Body of pancreas (tissue), 4 donors: ENCODE measurements at regions not wholly inside any gene's neighbourhood (a gene's known extent, or its start where the extent isn't known, plus 50 kb on each side); places are given as distances from the start of the nearest gene placed in this dataset.

ENCODE experiments used
- ATAC-seq: fragments of 150-250 bp; one replicate; pipeline ENCODE4 v1.9.1; 2016
- DNase-seq, 4 donors: peaks; one replicate each; pipeline ENCODE4 v3.0.0-alpha.2; 2019
- H3K27ac ChIP-seq, 4 donors: fragments of 200-600 bp; sonication (generic); 1 replicate in 3 of 4; 2 replicates in 1 of 4; pipeline versions ENCODE4 v1.5.1 to v1.6.1; 2016 to 2019; ENCODE audit warnings: mild to moderate bottlenecking in 1 of 4, mixed read lengths in 1 of 4, moderate library complexity in 1 of 4
- H3K27me3 ChIP-seq, 2 donors: fragments of 200-600 bp; sonication (generic); one replicate each; pipeline ENCODE4 v1.6.0; 2016; ENCODE audit warnings: mild to moderate bottlenecking in 1 of 2
- H3K36me3 ChIP-seq, 2 donors: fragments of 200-600 bp; sonication (generic); replicated peaks in 1 of 2; 2 replicates each; pipeline ENCODE4 v1.5.1; 2016; ENCODE audit warnings: low read depth in 2 of 2; ENCODE audit not compliant: insufficient read depth in 1 of 2
- H3K4me1 ChIP-seq: fragments of 200-600 bp; sonication (generic); one replicate; pipeline ENCODE4 v1.6.0; 2016
- H3K4me3 ChIP-seq, 2 donors: fragments of 200-600 bp; sonication (generic); 1 replicate in 1 of 2; 2 replicates in 1 of 2; pipeline ENCODE4 v1.5.1; 2016 to 2019
- H3K9me3 ChIP-seq, 3 donors: fragments of 200-600 bp; sonication (generic); 1 replicate in 2 of 3; 2 replicates in 1 of 3; pipeline ENCODE4 v1.5.1; 2016
- CTCF ChIP-seq, 7 experiments: fragments of 450-650 bp in 4 of 7; fragments of 200-600 bp in 3 of 7; sonication (generic) in 3 of 7; IDR thresholded peaks; one replicate each; pipeline ENCODE4 v1.5.1; 2016 to 2019; ENCODE audit warnings: antibody characterized with exemption in 7 of 7
- POLR2A ChIP-seq, 3 donors: fragments of 450-650 bp; IDR thresholded peaks; one replicate each; pipeline ENCODE4 v1.6.1; 2016; ENCODE audit warnings: antibody characterized with exemption in 3 of 3, mild to moderate bottlenecking in 2 of 3
- WGBS, 2 donors: methylation state at CpG; one replicate each; pipeline ENCODE4 v1.1.5; 2017; 5-methylcytosine and 5-hydroxymethylcytosine counted together
- intact Hi-C: fragments of 100-400 bp; cut with DNase I; formaldehyde crosslinking; loops from one replicate; pipeline ENCODE4 v1.15.1; 2023

DNA sequence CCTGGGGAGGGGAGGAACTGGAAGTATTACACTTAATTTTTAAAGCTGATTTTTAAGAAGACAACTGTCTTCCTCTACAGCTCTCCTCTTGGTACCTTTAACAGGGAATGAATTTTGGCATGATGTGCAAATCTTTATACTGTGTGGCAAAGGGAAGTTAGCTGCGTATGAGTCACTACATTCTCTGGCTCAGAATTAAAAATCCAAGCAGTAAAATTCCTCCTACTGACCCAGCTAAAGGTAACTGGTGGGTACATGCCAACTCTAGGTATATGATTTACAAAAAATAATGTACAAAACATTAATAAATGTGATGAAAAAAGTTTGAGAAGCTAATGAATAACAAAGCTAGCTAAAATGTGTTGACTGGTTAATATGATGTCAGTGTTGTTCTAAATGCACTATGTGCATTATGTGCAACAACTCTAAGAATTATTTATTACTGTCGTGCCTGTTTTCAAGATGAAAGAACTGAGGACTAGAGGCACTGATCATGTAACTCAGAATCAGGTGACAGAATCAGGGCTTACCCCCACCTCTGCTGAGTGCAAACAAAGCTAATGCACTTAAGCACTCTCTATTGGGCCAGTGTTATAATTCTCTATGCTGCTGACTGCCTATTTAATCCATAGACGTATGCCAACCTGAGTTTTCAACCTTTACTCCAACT lies 194.7 kb upstream of the CADPS start:
- DNase-seq, result peak in 2 of 4 donors; percentile 8 to 9
- Histone ChIP-seq H3K4me3 (no peak overlapping the region), H3K9me3 (no peaks in the 10 kb centered on the region), H3K36me3 (no peaks in the 10 kb centered on the region), H3K27ac (peak overlapping the region in 3 of 4 donors; percentile 50 to 60 (median 52)), H3K27me3 (no peaks in the 10 kb centered on the region), H3K4me1 (peaks cover 25% of the 10 kb centered on the region)
- ATAC-seq, result peak; percentile 88
- intact Hi-C loops, result no loop called here
- 17 to 18% methylated on average over 3 of the region's 3 CpGs for WGBS, 2 donors
- no peak for TF ChIP-seq CTCF (IDR thresholded peaks at IDR 0.05)
- TF ChIP-seq POLR2A (IDR thresholded peaks at IDR 0.05), result no peak

- H3K4me1 ChIP-seq, result peaks cover 25% of the 10 kb centered on the region
- H3K27me3 ChIP-seq, result no peaks in the 10 kb centered on the region
- peak overlapping the region in 3 of 4 donors; percentile 50 to 60 (median 52) for H3K27ac ChIP-seq
- no peak for TF ChIP-seq CTCF (IDR thresholded peaks at IDR 0.05)
- TF ChIP-seq POLR2A (IDR thresholded peaks at IDR 0.05), result no peak
- intact Hi-C loops, result no loop called here
- peak; percentile 4 for ATAC-seq
- H3K9me3 ChIP-seq, result no peaks in the 10 kb centered on the region
- no peak overlapping the region for H3K4me3 ChIP-seq
- no peaks in the 10 kb centered on the region for H3K36me3 ChIP-seq
- no peak for DNase-seq
- WGBS, 2 donors, result 55 to 59% methylated on average over 1 of the region's 1 CpG
Observed at GRCh38 chr3:63070476-63070810, 195.2 kb upstream of the CADPS start.

GRCh38 chr3:63076357-63076756 lies 201.1 kb upstream of the CADPS start:
- no peak overlapping the region for H3K4me3 ChIP-seq
- peaks cover 13% of the 10 kb centered on the region for H3K4me1 ChIP-seq
- ATAC-seq (no peak), DNase-seq (no peak)
- 18 to 26% methylated on average over 2 of the region's 2 CpGs for WGBS, 2 donors
- intact Hi-C loops, result no loop called here
- no peaks in the 10 kb centered on the region for H3K9me3 ChIP-seq
- H3K27me3 ChIP-seq, result no peaks in the 10 kb centered on the region
- H3K27ac ChIP-seq, result no peak overlapping the region
- H3K36me3 ChIP-seq, result no peaks in the 10 kb centered on the region
- no peak for TF ChIP-seq CTCF (IDR thresholded peaks at IDR 0.05)
- TF ChIP-seq POLR2A (IDR thresholded peaks at IDR 0.05), result no peak

DNA sequence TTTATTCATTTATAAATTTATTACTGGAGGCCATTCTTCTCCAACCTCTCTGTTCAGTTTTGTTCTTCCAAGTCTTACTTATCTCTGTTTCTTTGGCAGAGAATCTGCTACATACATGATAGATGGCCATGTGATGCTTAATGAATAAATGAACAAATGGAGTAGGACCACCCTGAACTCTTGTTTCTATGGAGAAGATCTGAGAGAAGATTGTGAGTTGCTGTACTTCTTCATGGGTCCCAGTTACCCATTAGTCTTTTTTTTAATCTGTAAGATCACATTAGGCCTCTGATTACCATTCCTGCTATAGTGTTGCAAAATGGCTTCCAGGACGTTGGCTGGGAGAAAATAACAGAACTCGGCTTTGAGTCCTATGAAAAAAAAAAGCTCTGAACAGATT lies 191.9 kb upstream of the SYNPR start:
- H3K9me3 ChIP-seq, result no peaks in the 10 kb centered on the region
- no peaks in the 10 kb centered on the region for H3K27me3 ChIP-seq
- WGBS, 2 donors, result 53 to 57% methylated on average over 2 of the region's 2 CpGs
- no peak overlapping the region for H3K27ac ChIP-seq
- no peak overlapping the region for H3K4me3 ChIP-seq
- peaks cover 17% of the 10 kb centered on the region for H3K4me1 ChIP-seq
- intact Hi-C loops, result no loop called here
- no peak for DNase-seq
- no peak for ATAC-seq
- H3K36me3 ChIP-seq, result no peaks in the 10 kb centered on the region
- TF ChIP-seq POLR2A (IDR thresholded peaks at IDR 0.05) (no peak), CTCF (IDR thresholded peaks at IDR 0.05) (no peak)
